ENCODE measurements at regions not wholly inside any gene's neighbourhood (a gene's known extent, or its start where the extent isn't known, plus 50 kb on each side); places are given as distances from the start of the nearest gene placed in this dataset.

GRCh38 chr1:219514728-219515127, 98.2 kb downstream of the ZC3H11B start:
- no peak for TF ChIP-seq CEBPB (IDR thresholded peaks at IDR 0.05)
- TF ChIP-seq YY1 (IDR thresholded peaks at IDR 0.05; ENCODE audit: low read depth): no peak
- no peak for TF ChIP-seq RAD21 (IDR thresholded peaks at IDR 0.05; ENCODE audit: low read depth)
- TF ChIP-seq REST (IDR thresholded peaks at IDR 0.05; ENCODE audit: low read depth): no peak
- TF ChIP-seq MAX (IDR thresholded peaks at IDR 0.05): no peak
- TF ChIP-seq TAF1 (IDR thresholded peaks at IDR 0.05; ENCODE audit: low read depth): no peak
- TF ChIP-seq CREB1 (IDR thresholded peaks at IDR 0.05; ENCODE audit: low read depth): no peak
